ENCODE measurements at regions not wholly inside any gene's neighbourhood (a gene's known extent, or its start where the extent isn't known, plus 50 kb on each side); places are given as distances from the start of the nearest gene placed in this dataset.

- no peak for DNase-seq (ENCODE audit: low spot score)
- Mint-ChIP-seq H3K27me3 (ENCODE audit: low read depth) (no peaks in the 10 kb centered on the region), H3K4me3 (no peak overlapping the region), H3K4me1 (ENCODE audit: low read depth) (no peaks in the 10 kb centered on the region), H3K27ac (no peak overlapping the region), H3K9me3 (peaks cover 41% of the 10 kb centered on the region), H3K36me3 (ENCODE audit: low read depth) (no peaks in the 10 kb centered on the region)
Measured at GRCh38 chr5:105529851-105530250, 1967.3 kb upstream of the NUDT12 start.

- Mint-ChIP-seq H3K27ac (no peak overlapping the region), H3K27me3 (ENCODE audit: low read depth) (no peaks in the 10 kb centered on the region), H3K4me3 (no peak overlapping the region), H3K4me1 (ENCODE audit: low read depth) (no peaks in the 10 kb centered on the region), H3K9me3 (peaks cover 16% of the 10 kb centered on the region), H3K36me3 (ENCODE audit: low read depth) (no peaks in the 10 kb centered on the region)
- DNase-seq (ENCODE audit: low spot score): no peak
Measured at GRCh38 chr5:105508519-105508918, 1945.9 kb upstream of the NUDT12 start.

GRCh38 chr5:105506692-105507277 is 1944.2 kb upstream of the NUDT12 start:
- Mint-ChIP-seq H3K4me1 (ENCODE audit: low read depth) (no peaks in the 10 kb centered on the region), H3K9me3 (peaks cover 11% of the 10 kb centered on the region), H3K36me3 (ENCODE audit: low read depth) (no peaks in the 10 kb centered on the region), H3K27ac (no peak overlapping the region), H3K4me3 (no peak overlapping the region), H3K27me3 (ENCODE audit: low read depth) (no peaks in the 10 kb centered on the region)
- DNase-seq (ENCODE audit: low spot score): no peak

GRCh38 chr5:105503950-105504349 is 1941.4 kb upstream of the NUDT12 start:
- no peaks in the 10 kb centered on the region for H3K36me3 Mint-ChIP-seq (ENCODE audit: low read depth)
- H3K4me3 Mint-ChIP-seq: no peak overlapping the region
- H3K4me1 Mint-ChIP-seq (ENCODE audit: low read depth): no peaks in the 10 kb centered on the region
- peaks cover 18% of the 10 kb centered on the region for H3K9me3 Mint-ChIP-seq
- no peaks in the 10 kb centered on the region for H3K27me3 Mint-ChIP-seq (ENCODE audit: low read depth)
- DNase-seq (ENCODE audit: low spot score): no peak
- H3K27ac Mint-ChIP-seq: no peak overlapping the region

- no peaks in the 10 kb centered on the region for H3K27me3 Mint-ChIP-seq (ENCODE audit: low read depth)
- H3K4me1 Mint-ChIP-seq (ENCODE audit: low read depth): no peaks in the 10 kb centered on the region
- H3K36me3 Mint-ChIP-seq (ENCODE audit: low read depth): no peaks in the 10 kb centered on the region
- no peak overlapping the region for H3K4me3 Mint-ChIP-seq
- H3K27ac Mint-ChIP-seq: no peak overlapping the region
- peaks cover 23% of the 10 kb centered on the region for H3K9me3 Mint-ChIP-seq
- no peak for DNase-seq (ENCODE audit: low spot score)
Measured at GRCh38 chr5:105501315-105501714, 1938.7 kb upstream of the NUDT12 start.

GRCh38 chr5:105475401-105475800 is 1912.8 kb upstream of the NUDT12 start:
- no peaks in the 10 kb centered on the region for H3K36me3 Mint-ChIP-seq (ENCODE audit: low read depth)

GRCh38 chr5:105462377-105462776 is 1899.8 kb upstream of the NUDT12 start:
- Mint-ChIP-seq H3K27ac (no peak overlapping the region), H3K4me3 (no peak overlapping the region), H3K36me3 (ENCODE audit: low read depth) (peaks cover 2% of the 10 kb centered on the region), H3K4me1 (ENCODE audit: low read depth) (no peaks in the 10 kb centered on the region), H3K9me3 (peaks cover 36% of the 10 kb centered on the region), H3K27me3 (ENCODE audit: low read depth) (no peaks in the 10 kb centered on the region)
- DNase-seq (ENCODE audit: low spot score): no peak

More at GRCh38 chr5:105475401-105475800, 1912.8 kb upstream of the NUDT12 start:
- Mint-ChIP-seq H3K4me1 (ENCODE audit: low read depth) (no peaks in the 10 kb centered on the region), H3K9me3 (peaks cover 27% of the 10 kb centered on the region), H3K27ac (no peak overlapping the region), H3K4me3 (no peak overlapping the region), H3K27me3 (ENCODE audit: low read depth) (no peaks in the 10 kb centered on the region)
- DNase-seq (ENCODE audit: low spot score): no peak

GRCh38 chr5:105460721-105461120 is 1898.1 kb upstream of the NUDT12 start:
- DNase-seq (ENCODE audit: low spot score): no peak
- no peaks in the 10 kb centered on the region for H3K4me1 Mint-ChIP-seq (ENCODE audit: low read depth)
- H3K36me3 Mint-ChIP-seq (ENCODE audit: low read depth): peaks cover 2% of the 10 kb centered on the region
- no peak overlapping the region for H3K27ac Mint-ChIP-seq
- H3K9me3 Mint-ChIP-seq: peaks cover 39% of the 10 kb centered on the region
- H3K4me3 Mint-ChIP-seq: no peak overlapping the region
- H3K27me3 Mint-ChIP-seq (ENCODE audit: low read depth): no peaks in the 10 kb centered on the region

GRCh38 chr5:105453216-105453807 is 1890.7 kb upstream of the NUDT12 start:
- Mint-ChIP-seq H3K36me3 (ENCODE audit: low read depth) (no peaks in the 10 kb centered on the region), H3K27ac (no peak overlapping the region), H3K27me3 (ENCODE audit: low read depth) (no peaks in the 10 kb centered on the region), H3K9me3 (peaks cover 36% of the 10 kb centered on the region), H3K4me1 (ENCODE audit: low read depth) (no peaks in the 10 kb centered on the region), H3K4me3 (no peak overlapping the region)
- no peak for DNase-seq (ENCODE audit: low spot score)

- no peak for DNase-seq (ENCODE audit: low spot score)
- Mint-ChIP-seq H3K4me1 (ENCODE audit: low read depth) (no peaks in the 10 kb centered on the region), H3K27ac (no peak overlapping the region), H3K36me3 (ENCODE audit: low read depth) (no peaks in the 10 kb centered on the region), H3K27me3 (ENCODE audit: low read depth) (no peaks in the 10 kb centered on the region), H3K4me3 (no peak overlapping the region), H3K9me3 (peaks cover 35% of the 10 kb centered on the region)
Measured at GRCh38 chr5:105448271-105448670, 1885.7 kb upstream of the NUDT12 start.

- no peak overlapping the region for H3K27ac Mint-ChIP-seq
- DNase-seq (ENCODE audit: low spot score): no peak
- H3K36me3 Mint-ChIP-seq (ENCODE audit: low read depth): no peaks in the 10 kb centered on the region
- peaks cover 34% of the 10 kb centered on the region for H3K9me3 Mint-ChIP-seq
- H3K4me3 Mint-ChIP-seq: no peak overlapping the region
- no peaks in the 10 kb centered on the region for H3K4me1 Mint-ChIP-seq (ENCODE audit: low read depth)
- no peaks in the 10 kb centered on the region for H3K27me3 Mint-ChIP-seq (ENCODE audit: low read depth)
Measured at GRCh38 chr5:105430516-105430915, 1867.9 kb upstream of the NUDT12 start.

- Mint-ChIP-seq H3K27me3 (ENCODE audit: low read depth) (no peaks in the 10 kb centered on the region), H3K27ac (no peak overlapping the region), H3K4me1 (ENCODE audit: low read depth) (no peaks in the 10 kb centered on the region), H3K36me3 (ENCODE audit: low read depth) (no peaks in the 10 kb centered on the region), H3K9me3 (peaks cover 43% of the 10 kb centered on the region), H3K4me3 (no peak overlapping the region)
- no peak for DNase-seq (ENCODE audit: low spot score)
Measured at GRCh38 chr5:105428451-105429380, 1866.1 kb upstream of the NUDT12 start.

- Mint-ChIP-seq H3K27ac (no peak overlapping the region), H3K9me3 (peaks cover 50% of the 10 kb centered on the region), H3K4me1 (ENCODE audit: low read depth) (no peaks in the 10 kb centered on the region), H3K36me3 (ENCODE audit: low read depth) (no peaks in the 10 kb centered on the region), H3K4me3 (no peak overlapping the region), H3K27me3 (ENCODE audit: low read depth) (no peaks in the 10 kb centered on the region)
- no peak for DNase-seq (ENCODE audit: low spot score)
Measured at GRCh38 chr5:105414067-105414466, 1851.5 kb upstream of the NUDT12 start.

- Mint-ChIP-seq H3K27ac (no peak overlapping the region), H3K4me3 (no peak overlapping the region), H3K4me1 (ENCODE audit: low read depth) (no peaks in the 10 kb centered on the region), H3K36me3 (ENCODE audit: low read depth) (no peaks in the 10 kb centered on the region), H3K9me3 (peaks cover 44% of the 10 kb centered on the region), H3K27me3 (ENCODE audit: low read depth) (no peaks in the 10 kb centered on the region)
- no peak for DNase-seq (ENCODE audit: low spot score)
Measured at GRCh38 chr5:105413406-105413990, 1850.9 kb upstream of the NUDT12 start.

Measured in T-helper 2 cell treated with Interferon-gamma antibody and Interleukin-4, amounts not matched to agents 5 μg/mL and 100 μg/mL, for 36 hours (primary cell).